HG03520 (cell line): ENCODE measurements at regions not wholly inside any gene's neighbourhood (a gene's known extent, or its start where the extent isn't known, plus 50 kb on each side); places are given as distances from the start of the nearest gene placed in this dataset.
"Not testable (repeated sequence)": the region's sequence is repeated elsewhere in the genome, so short reads cannot be mapped to it uniquely, and the experiment has no call there.

ENCODE experiments used
- ATAC-seq: cut with Tn5 transposase; IDR thresholded peaks from one replicate; pipeline ENCODE4 v1.9.1; 2021; ENCODE audit warnings: mild to moderate bottlenecking, moderate library complexity; ENCODE audit not compliant: unreplicated experiment

GRCh38 chr2:138365581-138365980 is 136.0 kb upstream of the SPOPL start:
- no peak for ATAC-seq

GRCh38 chr2:138369856-138370255 is 131.7 kb upstream of the SPOPL start:
- ATAC-seq: no peak

DNA sequence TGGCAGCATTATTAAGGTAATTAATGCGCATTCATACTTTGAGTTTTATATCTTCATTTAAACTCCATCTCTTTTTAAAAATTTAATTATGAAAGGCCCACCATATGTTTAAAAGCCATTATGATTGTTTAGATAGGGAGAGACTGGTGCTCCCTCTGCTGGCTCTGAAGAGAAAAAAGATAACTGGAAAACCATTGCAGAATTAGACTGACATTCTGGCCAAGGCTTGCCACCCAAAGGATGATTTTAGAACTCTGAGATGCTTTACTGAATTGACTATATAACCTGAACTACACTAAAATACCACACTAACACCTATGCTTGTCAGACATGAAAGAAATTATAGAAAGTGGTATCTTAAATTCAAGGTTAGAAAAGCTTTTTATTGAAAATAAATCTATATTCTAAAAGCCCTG is 127.6 kb upstream of the SPOPL start:
- no peak for ATAC-seq

GRCh38 chr2:138381373-138381772 is 120.2 kb upstream of the SPOPL start:
- no peak for ATAC-seq

DNA sequence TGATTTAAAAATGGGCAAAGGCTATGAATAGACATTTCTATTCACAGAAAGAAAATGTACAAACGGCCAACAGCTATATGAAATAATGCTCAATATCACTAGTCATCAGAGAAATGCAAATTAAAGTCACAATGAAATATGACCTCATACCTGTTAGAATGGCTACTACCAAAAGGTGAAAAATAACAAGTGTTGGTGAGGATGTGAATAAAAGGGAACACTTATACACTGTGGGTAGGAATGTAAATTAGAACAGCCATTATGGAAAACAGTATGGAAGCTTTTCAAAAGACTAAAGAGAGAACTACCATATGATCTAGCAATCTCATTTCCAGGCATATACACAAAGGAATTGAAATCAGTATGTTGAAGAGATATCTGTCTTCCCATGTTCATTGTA is 118.9 kb upstream of the SPOPL start:
- ATAC-seq: no peak

- not testable (repeated sequence) for ATAC-seq
These were observed 115.4 kb upstream of the SPOPL start for GRCh38 chr2:138386191-138386590.

GRCh38 chr2:138389063-138389462 is 112.5 kb upstream of the SPOPL start:
- no peak for ATAC-seq

DNA sequence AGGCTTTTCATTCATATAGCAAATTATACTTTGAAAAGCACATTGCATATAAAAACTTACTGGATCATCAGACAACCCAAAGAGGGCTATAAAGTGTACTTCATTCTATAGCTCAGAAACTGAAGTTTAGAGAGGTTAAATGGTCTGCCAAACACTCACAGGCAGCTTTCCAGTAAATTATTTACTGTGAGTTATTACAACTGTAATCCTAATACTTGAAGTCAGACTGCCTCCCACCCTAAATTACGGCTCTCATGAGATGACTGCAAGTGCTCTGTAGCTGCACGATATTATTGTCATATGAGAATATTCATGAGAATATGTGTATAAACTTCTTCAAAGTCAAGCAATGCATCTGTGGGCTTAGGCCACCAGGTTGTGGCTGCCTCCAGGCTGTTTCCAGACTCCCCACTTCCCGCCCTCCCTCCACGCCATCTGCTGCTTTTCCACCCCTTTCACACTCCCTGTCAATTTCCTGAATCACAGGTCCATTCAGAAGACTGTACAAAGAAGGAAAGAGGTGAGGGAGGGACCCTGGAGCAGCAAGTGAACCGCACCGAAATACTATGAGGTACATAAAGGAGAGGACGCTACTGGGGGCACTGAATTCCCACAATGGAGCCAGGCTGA is 111.1 kb upstream of the SPOPL start:
- ATAC-seq: no peak

- no peak for ATAC-seq
These were observed 109.6 kb upstream of the SPOPL start for GRCh38 chr2:138391946-138392345.

DNA sequence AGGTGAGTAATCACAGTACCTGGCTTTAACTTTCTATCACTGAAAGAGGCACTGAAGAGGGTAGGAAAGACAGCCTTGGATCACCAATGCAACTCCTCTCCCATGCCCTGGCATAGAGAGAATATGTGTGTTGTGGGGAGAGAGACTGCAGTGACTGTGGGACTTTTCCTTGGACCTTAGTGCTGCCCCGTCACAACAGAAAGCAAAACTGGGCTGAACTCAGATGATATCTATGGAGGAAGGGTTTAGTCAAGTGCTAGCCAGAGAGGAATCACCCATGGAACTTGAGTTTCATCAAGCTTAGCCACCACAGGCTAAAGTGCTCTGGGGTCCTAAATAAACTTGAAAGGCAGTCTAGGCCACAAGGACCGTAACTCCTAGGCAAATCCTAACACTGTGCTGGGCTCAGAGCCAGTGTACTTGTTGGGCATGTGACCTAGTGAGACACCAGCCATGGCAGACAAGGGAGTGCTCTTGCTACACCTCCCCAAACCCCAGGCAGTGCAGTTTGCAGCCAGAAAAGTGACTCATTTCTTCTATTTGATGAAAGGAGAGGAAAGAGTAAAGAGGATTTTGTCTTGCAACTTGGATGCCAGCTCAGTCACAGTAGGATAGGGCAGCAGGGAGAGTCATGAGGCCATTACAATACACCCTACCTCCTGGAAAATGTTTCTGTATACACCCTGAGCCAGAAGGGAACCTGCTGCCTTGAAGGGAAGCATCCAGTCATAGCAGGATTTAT is 105.8 kb upstream of the SPOPL start:
- ATAC-seq: no peak

DNA sequence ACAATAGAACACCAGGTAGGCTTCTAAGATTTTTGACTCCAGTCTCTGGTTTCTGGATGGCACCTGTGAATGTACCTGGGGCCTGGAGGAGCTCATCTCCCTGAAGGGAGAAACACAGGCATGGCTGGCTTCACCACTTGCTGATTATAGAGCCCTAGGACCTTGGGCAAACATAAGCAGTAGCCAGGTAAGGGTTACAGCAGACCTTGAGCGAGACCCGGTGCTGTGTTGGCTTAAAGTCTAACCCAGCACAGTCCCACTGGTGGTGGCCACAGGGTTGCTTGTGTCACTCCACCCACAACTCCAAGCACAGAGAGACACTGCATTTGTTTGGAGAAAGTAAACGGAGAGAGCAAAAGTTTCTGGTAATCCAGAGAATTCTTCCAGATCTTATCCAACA is 104.7 kb upstream of the SPOPL start:
- no peak for ATAC-seq

DNA sequence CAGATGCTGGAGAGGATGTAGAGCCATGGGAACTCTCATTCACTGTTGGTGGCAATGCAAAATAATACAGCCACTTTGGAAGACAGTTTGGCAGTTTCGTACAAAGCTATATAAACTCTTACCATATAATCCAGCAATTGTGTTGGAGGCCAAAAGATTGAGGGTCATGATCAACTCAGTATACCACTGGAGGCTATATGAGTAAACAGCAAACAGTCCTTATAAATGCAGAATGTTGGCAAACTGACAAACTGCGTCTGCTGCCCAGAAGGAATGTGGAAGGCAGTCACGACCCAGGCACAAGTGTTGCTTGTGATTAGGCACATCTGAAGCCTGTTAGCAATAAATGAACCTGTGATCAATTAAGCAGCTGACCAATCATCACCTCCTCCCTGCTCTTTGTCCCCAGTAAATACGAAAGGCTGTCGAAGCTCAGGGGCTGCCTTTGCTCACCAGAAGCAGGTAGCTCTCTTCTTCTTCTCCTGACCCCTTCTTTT is 98.1 kb upstream of the SPOPL start:
- ATAC-seq: no peak

- ATAC-seq: no peak
These were observed 87.6 kb upstream of the SPOPL start for GRCh38 chr2:138414014-138414413.

- no peak for ATAC-seq
These were observed 85.6 kb upstream of the SPOPL start for GRCh38 chr2:138415985-138416384.

- no peak for ATAC-seq
These were observed 83.1 kb upstream of the SPOPL start for GRCh38 chr2:138418453-138418852.

- ATAC-seq: no peak
These were observed 80.1 kb upstream of the SPOPL start for GRCh38 chr2:138421315-138421970.

- no peak for ATAC-seq
These were observed 79.6 kb upstream of the SPOPL start for GRCh38 chr2:138421971-138422335.

DNA sequence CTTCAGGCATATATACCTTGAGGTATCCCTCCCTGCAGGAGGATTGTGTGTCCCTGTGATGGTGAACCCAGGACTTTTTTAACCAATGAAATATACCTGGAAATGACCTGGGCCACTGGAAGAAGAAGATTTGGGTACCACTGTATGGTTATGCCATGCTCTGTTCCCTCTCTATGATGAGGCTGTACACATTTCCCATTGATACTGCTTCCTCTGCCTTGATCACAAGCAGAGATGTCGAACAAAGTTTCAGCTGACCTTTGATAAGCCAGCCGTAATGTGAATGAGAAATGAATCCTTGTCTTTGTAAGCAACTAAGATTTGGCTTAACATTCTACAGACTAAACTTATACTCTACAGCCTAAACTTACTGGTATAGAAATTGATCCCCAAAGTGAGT is 78.4 kb upstream of the SPOPL start:
- ATAC-seq: no peak

- no peak for ATAC-seq
These were observed 77.8 kb upstream of the SPOPL start for GRCh38 chr2:138423745-138424144.

DNA sequence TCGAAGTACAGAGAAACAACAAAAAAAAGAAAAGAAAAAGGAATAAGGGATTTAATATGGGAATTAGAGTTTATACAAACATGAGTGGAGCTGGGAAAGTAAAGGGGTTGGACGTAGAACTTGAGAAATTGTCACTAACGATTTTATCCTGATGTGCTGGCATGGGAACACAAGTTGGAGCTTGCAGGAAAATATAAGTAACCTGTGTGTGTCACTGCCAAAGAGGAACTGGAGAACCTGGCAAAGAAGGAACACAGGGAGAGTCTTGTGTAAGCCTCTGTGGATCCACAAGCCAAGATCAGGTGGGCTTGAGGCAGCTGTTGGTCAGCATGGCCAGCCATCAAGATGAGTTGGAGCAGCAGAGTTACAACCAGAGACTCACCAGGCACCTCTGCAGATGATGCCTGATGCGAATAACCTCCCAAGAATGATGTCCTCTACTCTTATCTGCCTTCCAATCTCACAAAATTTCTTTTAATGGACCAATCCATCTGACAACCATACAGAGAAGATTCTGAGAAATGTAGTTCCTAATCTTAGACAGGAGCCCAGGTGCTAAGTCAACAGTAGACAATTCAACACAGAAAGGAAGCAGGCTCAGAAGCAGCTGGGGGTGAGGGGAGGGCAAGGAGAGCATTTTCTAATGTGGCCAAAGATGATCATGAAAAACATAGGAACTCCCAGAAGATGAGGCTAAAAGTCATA is 77.0 kb upstream of the SPOPL start:
- ATAC-seq: no peak

DNA sequence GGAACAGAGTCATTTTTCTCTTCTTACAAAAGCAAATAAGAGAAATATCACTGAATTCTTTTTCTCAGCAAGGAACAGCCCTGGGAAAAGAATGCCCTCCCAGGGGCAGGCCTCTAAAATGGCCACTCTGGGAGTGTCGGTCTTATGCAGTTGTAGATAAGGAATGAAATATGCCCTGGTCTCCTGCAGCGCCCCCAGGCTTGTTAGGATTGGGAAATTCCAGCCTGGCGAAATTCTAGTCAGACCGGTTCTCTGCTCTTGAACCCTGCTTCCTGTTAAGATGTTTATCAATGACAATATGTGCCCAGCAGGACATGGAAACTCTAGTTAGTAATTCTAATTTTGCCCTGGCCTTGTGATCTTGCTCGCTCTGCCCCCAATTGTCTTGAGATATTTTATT is 75.5 kb upstream of the SPOPL start:
- ATAC-seq: not testable (repeated sequence)
